A673 (cell line): ENCODE measurements at regions not wholly inside any gene's neighbourhood (a gene's known extent, or its start where the extent isn't known, plus 50 kb on each side); places are given as distances from the start of the nearest gene placed in this dataset.

Source experiments
- CTCF ChIP-seq: fragments of 300-800, 200-600 bp; sonication (generic); conservative IDR thresholded peaks from 2 replicates; pipeline ENCODE4 v1.5.1; 2017; ENCODE audit warnings: low read depth, mild to moderate bottlenecking, antibody characterized with exemption, low read length, moderate library complexity, mixed read lengths
- EZH2 ChIP-seq: fragments of 200-600 bp; sonication (generic); IDR thresholded peaks from 2 replicates; pipeline ENCODE4 v1.6.1; 2017; ENCODE audit warnings: borderline replicate concordance, low read depth, mild to moderate bottlenecking, mixed read lengths, antibody characterized with exemption, low read length; ENCODE audit not compliant: poor library complexity, severe bottlenecking

GRCh38 chr5:4233671-4234070 is 638.0 kb downstream of the IRX1 start:
- TF ChIP-seq EZH2 (no peak), CTCF (no peak)
